C4-2B (cell line): ENCODE measurements at regions not wholly inside any gene's neighbourhood (a gene's known extent, or its start where the extent isn't known, plus 50 kb on each side); places are given as distances from the start of the nearest gene placed in this dataset.

Source experiments
- ZFX ChIP-seq: fragments of 450-650 bp; IDR thresholded peaks from 2 replicates; pipeline ENCODE4 v1.6.1; 2017
- TF ChIP-seq, protein P1 (sequence below): fragments of 450-650 bp; conservative IDR thresholded peaks from 2 replicates; pipeline ENCODE4 v1.5.1; 2017; ENCODE audit warnings: mild to moderate bottlenecking

DNA sequence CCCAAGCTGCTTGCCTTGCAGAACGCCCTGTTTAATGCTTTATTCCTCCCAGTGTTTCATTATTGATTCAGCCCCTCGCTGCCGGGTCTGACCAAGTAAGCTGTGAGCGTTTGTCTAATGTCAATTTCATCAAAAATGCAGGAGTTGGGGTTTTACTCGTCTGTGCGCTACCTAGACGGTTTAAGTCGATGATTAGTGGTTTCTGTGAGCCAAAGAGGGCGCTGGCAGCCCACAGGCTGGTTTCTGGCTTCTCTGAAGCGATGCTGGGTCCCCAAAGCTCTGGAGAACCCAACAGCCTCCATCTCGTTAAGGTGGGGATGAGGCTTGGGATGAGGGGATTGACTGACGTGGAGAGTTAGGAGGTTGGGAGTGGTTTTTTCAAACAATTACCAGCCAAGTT, 102.9 kb downstream of the SYF2 start:
- TF ChIP-seq, protein P1, sequence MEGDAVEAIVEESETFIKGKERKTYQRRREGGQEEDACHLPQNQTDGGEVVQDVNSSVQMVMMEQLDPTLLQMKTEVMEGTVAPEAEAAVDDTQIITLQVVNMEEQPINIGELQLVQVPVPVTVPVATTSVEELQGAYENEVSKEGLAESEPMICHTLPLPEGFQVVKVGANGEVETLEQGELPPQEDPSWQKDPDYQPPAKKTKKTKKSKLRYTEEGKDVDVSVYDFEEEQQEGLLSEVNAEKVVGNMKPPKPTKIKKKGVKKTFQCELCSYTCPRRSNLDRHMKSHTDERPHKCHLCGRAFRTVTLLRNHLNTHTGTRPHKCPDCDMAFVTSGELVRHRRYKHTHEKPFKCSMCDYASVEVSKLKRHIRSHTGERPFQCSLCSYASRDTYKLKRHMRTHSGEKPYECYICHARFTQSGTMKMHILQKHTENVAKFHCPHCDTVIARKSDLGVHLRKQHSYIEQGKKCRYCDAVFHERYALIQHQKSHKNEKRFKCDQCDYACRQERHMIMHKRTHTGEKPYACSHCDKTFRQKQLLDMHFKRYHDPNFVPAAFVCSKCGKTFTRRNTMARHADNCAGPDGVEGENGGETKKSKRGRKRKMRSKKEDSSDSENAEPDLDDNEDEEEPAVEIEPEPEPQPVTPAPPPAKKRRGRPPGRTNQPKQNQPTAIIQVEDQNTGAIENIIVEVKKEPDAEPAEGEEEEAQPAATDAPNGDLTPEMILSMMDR = no peak
- no peak for TF ChIP-seq ZFX
